ENCODE measurements at regions not wholly inside any gene's neighbourhood (a gene's known extent, or its start where the extent isn't known, plus 50 kb on each side); places are given as distances from the start of the nearest gene placed in this dataset.
A peak's percentile ranks its signal among the peaks of the same experiment; 100 is the strongest.

DNA sequence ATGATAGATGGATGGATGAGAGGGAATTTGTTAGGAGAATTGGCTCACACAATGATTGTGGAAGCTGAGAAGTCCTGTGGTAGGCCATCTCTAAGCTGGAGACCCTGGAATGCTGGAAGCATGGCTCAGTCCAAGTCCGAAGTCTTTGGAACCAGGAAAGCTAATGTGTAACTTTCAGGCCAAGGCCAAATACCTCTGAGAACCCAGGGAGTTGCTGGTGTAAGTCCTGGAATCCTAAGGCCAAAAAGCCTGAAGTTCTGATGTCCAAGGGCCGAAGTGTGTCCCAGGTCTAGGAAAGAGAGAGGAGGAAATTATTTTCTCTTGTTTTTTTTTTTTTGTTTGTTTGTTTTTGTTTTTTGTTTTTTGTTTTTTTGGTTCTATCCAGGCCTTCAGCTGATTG, 492.2 kb upstream of the GCFC2 start:
- Histone ChIP-seq H3K4me1 (no peaks in the 10 kb centered on the region), H3K4me3 (ENCODE audit: low read depth, low read length) (no peak overlapping the region), H3K9me3 (no peaks in the 10 kb centered on the region), H3K27me3 (no peaks in the 10 kb centered on the region), H3K36me3 (no peaks in the 10 kb centered on the region)
- DNase-seq = no peak
- TF ChIP-seq CTCF (IDR thresholded peaks at IDR 0.05; ENCODE audit: low read depth, low read length) = no peak

GRCh38 chr2:76197842-76198448, 487.2 kb upstream of the GCFC2 start:
- Histone ChIP-seq H3K4me3 (ENCODE audit: low read depth, low read length) (no peak overlapping the region), H3K36me3 (no peaks in the 10 kb centered on the region), H3K9me3 (no peaks in the 10 kb centered on the region), H3K27me3 (no peaks in the 10 kb centered on the region), H3K4me1 (no peaks in the 10 kb centered on the region)
- TF ChIP-seq CTCF (IDR thresholded peaks at IDR 0.05; ENCODE audit: low read depth, low read length) = peak; percentile 52
- peak; percentile 34 for DNase-seq

- no peaks in the 10 kb centered on the region for H3K36me3 ChIP-seq
- no peaks in the 10 kb centered on the region for H3K9me3 ChIP-seq
- H3K27me3 ChIP-seq = no peaks in the 10 kb centered on the region
- DNase-seq = no peak
- TF ChIP-seq CTCF (IDR thresholded peaks at IDR 0.05; ENCODE audit: low read depth, low read length) = no peak
- no peaks in the 10 kb centered on the region for H3K4me1 ChIP-seq
- H3K4me3 ChIP-seq (ENCODE audit: low read depth, low read length) = no peak overlapping the region
These were observed 486.7 kb upstream of the GCFC2 start for GRCh38 chr2:76197428-76197827.

DNA sequence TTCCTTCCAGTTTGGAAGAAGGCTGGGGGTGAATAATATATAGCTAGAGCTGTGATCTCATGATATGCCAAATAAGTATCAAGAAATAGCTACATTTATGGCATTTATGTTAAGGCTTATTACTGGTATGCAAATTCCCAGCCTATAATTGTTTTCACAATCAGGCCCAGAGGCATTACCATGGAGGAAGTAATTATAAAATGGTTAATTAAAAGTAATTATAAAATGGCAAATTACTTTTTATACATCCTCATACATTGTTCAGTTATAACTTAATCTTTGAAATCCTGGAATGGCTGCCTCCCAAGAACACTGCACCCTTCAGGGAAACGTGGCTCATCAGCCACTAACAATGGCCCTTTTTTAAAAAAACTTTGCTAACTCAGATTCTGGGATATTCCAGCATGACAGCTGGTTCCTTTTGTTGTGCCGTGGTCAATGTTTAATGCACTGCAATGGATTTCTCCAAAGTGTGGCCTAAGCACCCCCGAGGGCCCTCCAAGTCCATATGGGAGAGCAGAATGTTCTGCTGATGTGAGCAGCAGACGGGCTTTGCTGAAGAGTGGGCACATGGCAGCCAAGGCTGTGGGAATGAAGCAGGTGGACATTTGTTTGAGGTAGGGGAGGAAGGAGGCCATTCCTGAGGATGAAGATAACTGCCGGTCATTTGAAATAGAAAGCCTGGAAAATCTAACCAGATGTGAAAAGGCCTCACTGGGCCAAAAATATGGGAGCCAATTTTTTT, 483.5 kb upstream of the GCFC2 start:
- no peaks in the 10 kb centered on the region for H3K36me3 ChIP-seq
- no peaks in the 10 kb centered on the region for H3K27me3 ChIP-seq
- no peak for DNase-seq
- no peak overlapping the region for H3K4me3 ChIP-seq (ENCODE audit: low read depth, low read length)
- no peaks in the 10 kb centered on the region for H3K4me1 ChIP-seq
- no peak for TF ChIP-seq CTCF (IDR thresholded peaks at IDR 0.05; ENCODE audit: low read depth, low read length)
- H3K9me3 ChIP-seq = no peaks in the 10 kb centered on the region

DNA sequence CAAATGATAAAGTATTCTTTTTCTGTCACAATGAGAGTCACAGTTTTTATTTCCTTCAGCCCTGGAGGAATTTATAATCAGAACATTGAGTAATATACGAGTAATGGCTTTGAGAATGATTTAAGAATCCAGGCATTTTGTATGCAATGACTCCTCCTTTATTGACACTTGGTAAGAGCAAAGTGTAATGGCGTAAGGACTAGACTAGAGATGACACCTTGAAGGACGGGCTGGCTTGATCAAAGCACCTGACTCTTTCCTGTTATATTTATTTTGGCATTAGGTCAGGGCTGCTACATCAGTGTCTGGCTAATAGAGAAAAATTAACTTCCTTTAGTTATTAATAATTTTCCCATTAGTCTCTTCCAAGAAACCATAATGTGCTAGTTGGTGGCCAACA, 482.4 kb upstream of the GCFC2 start:
- TF ChIP-seq CTCF (IDR thresholded peaks at IDR 0.05; ENCODE audit: low read depth, low read length) = no peak
- H3K4me1 ChIP-seq = no peaks in the 10 kb centered on the region
- H3K36me3 ChIP-seq = no peaks in the 10 kb centered on the region
- H3K4me3 ChIP-seq (ENCODE audit: low read depth, low read length) = no peak overlapping the region
- H3K9me3 ChIP-seq = no peaks in the 10 kb centered on the region
- no peaks in the 10 kb centered on the region for H3K27me3 ChIP-seq
- no peak for DNase-seq

- DNase-seq = no peak
- H3K4me1 ChIP-seq = no peaks in the 10 kb centered on the region
- H3K4me3 ChIP-seq (ENCODE audit: low read depth, low read length) = no peak overlapping the region
- H3K27me3 ChIP-seq = no peaks in the 10 kb centered on the region
- no peaks in the 10 kb centered on the region for H3K9me3 ChIP-seq
- no peak for TF ChIP-seq CTCF (IDR thresholded peaks at IDR 0.05; ENCODE audit: low read depth, low read length)
- H3K36me3 ChIP-seq = no peaks in the 10 kb centered on the region
These were observed 477.8 kb upstream of the GCFC2 start for GRCh38 chr2:76188334-76189008.

Measured in BE2C (cell line).